ENCODE measurements at regions not wholly inside any gene's neighbourhood (a gene's known extent, or its start where the extent isn't known, plus 50 kb on each side); places are given as distances from the start of the nearest gene placed in this dataset.

DNA sequence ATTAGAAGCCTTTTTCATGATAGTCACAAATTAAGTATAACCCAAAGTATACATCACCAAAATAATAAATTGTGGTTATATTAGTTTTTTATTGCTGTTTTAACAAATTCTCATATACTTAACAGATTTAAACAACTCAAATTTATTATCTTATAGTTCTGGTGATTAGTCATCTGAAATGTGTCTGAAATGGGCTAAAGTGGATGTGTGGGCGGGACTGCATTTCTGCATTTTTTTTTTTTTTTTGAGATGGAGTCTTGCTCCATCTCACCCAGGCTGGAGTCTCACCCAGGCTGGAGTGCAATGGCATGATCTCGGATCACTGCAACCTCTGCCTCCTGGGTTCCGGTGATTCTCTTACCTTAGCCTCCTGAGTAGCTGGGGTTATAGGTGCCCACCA lies 891.5 kb upstream of the CELF2 start:
- DNase-seq: no peak

DNA sequence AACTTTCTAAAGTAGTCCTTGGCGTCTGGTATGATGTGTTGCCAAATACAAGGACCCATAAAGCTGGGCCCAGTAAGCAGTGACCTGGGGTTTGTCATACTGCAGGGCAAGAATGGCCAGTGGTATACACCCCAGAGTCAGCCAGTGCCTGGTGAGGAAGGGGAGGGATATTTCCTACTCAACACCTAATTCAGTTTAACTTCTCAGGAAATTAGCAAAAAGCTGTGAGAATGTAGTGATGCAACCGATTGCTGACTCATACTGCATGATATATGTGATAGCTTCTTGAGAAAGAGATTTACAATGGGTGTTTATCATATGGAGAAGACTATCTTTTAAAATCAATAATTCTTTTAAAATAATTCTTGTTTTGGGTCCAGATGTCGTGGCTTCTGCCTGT lies 889.3 kb upstream of the CELF2 start:
- no peak for DNase-seq

DNA sequence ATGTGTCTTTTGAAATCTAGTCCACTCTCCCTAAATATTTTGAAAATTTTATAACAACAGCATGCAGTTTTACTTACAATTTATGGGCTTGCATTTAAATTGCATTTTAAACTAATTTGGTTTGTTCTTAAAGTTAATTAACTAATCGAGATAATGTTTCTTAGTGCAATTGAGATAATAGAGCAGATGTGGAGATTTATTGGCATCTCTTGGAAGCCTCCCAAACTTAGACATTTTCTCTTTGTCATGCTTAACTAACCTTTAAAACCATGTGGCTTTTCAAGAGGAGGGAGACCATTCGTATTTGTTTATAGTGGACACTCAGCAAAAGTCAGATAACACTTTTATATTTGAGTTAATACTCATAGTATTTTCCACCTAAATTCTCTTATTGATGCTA lies 887.0 kb upstream of the CELF2 start:
- DNase-seq: no peak

DNA sequence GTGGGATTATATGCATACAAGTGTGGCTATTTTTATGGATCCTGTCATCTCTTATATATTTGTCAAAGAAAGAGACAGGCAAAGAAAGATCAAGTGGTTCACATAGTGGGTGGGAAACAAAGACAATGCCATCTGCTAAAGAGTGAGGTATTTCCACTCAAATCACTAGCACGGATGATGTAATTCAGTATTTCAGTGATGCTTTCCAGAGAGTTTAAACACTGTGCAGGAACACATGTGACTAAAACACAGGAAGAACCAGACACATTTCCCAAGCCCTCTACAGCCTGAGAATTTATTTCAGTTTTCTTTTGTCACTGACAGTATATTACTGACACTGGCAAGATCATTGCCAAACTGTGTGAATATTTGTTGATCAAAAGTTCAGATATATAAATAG lies 885.7 kb upstream of the CELF2 start:
- no peak for DNase-seq

DNA sequence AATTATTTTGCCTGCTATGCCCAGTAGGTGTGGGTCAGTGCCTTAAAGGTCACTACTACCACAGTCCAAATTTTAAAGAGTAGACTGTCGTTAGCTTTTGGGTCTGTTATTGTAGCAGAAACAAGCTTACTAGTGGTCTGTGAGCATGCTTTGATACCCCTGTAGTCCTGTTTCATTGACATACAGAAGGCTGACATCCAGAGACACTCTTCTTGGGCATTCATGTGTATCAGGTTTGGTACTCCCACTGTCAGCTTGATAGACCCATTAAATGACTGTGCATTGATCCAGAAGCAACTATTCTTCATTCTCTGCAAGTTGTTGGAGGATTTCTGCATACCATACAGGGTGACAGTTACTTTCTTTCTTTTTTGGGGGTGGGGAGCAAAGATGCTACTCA lies 884.4 kb upstream of the CELF2 start:
- DNase-seq: no peak

DNA sequence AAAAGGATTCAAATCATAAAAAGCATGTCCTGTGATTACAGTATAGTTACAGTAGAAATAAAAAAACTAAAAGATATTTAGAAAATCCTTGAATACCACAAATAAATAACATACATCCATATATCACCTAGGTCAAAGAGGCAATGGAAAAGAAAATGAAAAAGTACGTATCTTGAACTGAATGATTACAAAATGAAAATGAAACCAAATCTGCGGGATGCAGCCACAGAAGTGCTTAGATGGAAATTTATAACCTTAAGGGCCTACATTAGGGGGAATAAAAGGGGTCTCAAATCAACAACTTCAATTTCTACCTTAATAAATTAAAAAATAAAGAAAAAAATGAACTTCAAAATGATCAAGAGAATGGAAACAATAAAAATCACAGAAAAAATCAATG lies 879.0 kb upstream of the CELF2 start:
- DNase-seq: no peak

DNA sequence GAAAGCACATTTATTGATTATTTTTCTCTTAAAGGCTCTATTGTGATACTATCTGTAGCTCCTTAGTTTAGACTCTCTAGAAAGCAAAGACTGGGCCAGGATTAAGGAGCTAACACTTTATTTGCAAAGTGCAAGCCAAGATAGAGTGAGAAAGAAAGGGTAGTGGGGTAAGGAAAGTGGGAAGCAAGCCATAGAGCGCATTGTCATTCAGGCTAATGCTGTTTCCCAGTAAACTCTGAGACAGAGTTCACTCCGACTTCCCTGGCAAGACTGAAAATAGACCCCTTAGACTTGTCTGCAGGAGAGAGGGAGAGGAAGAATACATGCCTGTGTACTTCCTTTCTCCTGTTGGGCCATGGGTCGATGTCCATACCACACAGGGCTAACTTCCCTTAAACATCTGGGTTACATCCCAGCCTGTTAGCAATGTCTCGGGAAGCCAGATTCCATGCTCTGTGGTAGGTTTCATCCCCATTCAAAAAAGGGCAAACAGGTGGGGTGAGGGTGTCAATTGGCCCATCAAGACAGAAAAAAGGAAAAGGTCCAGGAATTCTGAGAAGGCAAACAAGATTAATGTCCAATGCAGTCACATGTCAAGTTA lies 875.8 kb upstream of the CELF2 start:
- no peak for DNase-seq

DNA sequence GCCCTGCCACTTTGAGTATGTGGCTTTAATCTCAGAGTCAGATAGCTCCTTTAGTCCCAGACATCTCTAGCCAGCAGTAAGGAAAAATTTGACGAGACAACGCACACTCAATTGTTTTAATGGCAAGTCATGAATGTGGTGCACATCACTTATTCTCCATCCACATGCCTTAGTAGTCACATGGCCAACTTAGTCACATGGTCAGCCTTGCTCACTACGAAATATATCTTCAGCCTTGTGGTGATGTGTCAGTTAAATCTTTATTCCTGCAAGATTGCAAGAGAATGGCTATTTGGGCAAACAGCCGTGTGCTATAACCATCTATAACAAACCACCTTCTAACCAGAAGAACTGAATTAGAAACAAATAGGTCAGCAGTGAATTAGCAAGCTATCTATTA lies 871.1 kb upstream of the CELF2 start:
- no peak for DNase-seq

DNA sequence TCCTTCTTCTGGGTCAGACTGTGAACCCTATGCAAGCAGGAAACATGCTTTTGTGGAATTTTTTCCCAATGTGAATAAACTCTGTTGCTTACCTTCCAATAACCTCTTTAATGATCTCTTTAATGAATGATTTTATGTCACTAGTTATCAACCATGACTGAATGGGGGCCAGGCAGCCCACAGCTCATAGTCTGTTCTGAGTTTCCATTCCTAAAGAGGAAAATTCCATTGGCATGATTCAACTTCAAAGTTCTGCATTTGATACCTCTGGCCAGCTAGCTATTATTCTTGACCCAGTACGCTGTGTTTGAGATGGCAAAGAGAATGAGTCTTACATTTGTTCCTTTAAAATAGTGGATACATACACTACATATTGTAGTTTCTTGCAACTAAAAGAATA lies 867.8 kb upstream of the CELF2 start:
- no peak for DNase-seq

DNA sequence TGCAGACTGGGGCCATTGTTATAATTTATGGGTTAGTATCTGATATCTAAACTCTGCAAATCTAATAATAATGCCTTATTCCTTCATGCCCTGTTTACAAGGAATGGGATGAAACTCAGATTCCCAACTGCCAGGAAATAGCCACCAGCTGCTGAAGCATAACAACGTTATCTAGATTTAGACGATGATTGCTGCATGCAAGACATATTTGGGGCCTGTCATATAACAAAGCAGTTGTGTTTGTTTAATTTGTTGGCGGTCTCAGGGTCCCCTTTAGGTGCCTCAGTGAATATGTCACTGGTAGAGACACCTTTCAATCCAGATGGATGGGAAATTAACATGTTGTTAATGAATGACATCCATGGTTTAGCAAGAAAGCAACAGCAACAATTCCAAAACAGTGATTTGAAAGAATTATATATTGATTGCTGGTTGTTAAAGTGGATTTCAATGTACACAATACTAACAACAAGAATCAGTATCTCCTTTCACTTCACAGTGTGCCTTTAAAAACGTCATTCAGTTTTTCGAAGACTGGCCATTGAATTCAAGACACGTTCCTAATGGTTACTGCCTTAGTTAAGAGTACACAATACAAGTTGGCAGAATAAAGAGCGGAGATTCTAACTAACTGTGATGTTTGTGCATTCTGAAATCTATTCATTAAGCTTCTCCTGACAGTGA lies 860.6 kb upstream of the CELF2 start:
- no peak for DNase-seq

DNA sequence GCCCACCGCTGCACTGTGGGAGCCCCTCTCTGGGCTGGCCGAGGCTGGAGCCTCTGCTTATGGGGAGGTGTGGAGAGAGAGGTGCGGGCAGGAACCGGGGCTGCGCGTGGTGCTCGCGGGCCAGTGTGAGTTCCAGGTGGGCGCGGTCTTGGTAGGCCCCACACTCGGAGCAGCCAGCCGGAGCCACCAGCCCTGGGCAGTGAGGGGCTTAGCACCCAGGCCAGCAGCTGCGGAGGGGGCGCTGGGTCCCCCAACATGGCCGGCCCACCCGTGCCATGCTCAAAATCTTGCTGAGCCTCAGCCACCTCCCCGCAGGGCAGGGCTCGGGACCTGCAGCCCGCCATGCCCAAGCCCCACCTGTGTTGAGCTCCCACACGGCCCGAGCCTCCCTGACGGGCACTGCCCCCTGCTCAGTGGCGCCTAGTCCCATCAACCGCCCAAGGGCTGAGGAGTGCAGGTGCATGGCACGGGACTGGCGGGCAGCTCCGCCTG lies 856.8 kb upstream of the CELF2 start:
- DNase-seq: no peak

DNA sequence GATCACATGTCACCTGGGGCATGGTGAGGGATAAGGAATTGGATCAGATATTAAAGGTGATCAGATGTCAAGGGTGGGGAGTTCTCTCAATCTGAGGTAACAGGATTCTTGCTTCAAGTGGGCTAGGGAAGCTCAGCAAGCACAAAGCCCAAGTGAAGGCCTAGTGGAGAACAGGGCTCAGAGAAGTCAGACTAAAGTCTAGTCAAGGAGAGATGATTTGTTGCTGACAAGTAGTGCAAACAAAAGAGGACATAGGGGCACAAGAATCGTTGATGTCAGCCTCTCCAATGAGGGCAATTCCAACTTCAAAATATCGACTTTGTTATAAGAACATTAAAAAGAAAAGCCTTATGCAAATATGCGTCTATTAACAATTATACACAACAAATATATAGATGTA lies 852.8 kb upstream of the CELF2 start:
- no peak for DNase-seq

DNA sequence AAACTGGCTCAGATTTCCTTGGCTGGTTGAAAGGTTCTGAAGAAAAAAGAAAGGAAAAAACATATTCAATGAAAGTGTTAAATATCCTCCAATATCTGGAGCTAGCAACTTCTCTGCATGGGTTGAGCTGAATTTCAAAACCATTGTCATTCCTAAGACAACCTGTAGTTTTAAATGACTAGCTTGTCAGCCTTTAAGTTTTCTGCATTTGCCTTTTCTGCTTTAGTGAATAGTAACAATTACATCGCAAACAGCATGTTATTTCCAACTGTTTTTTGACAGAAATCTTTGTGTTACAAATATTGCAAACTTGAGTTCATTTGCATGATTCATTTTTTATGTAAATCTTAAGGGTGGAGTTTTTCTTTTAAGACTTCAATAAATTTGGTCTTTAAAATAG lies 852.3 kb upstream of the CELF2 start:
- no peak for DNase-seq

DNA sequence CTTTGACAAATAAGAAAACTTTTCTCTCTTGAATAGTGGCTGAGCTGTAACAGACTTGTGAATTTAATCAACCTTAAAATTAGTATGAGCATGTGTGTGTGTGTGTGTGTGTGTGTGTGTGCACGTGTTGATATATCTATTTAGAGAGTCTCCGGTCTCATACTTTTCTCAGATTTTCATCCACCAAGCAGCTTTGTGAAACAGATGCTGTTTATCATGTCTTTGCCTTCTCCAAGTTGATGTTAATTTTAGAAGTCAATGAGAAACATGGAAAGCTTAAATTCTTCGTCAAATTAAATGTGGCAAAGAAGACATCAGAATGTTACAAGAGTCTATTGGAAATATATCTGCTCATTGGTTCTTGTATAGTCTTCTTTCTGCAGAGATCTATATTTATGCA lies 839.2 kb upstream of the CELF2 start:
- DNase-seq: no peak

DNA sequence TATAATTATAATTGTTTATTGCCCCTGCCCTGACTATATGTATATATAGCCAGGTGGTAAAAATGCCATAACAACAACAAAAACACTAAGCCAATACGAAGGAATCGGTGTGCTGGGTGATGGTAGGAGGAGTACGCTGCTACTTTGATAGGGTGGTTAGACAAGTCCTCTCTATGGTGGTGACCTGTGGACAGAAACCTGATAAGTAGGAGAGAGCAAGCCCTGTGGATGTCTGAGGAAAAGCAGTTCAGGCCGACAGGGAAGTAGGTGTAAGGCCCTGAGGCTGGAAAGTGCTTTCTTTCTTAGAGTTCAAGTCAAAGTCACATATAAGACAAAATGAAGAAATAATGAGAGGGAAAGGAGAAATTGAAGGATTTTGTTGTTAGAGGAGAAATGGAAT lies 823.8 kb upstream of the CELF2 start:
- DNase-seq: no peak

DNA sequence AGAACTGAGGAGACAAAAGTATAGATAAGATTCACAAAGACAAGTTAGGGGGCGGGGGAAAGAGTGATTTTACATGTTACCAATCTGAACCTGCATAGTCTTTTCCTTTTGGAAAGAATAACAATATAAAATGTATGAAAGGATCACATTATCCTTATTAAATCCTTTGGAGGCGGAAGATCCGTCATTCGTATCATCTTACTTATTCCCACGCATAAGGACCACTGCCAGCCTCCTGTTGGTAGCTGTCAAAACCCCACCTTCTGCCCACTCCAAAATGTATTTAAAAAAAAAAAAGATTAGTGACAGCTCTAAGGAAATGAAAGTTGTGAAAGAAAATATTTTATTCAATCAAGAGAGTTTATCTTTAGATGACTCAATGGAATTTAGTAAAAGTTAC lies 821.0 kb upstream of the CELF2 start:
- DNase-seq: no peak

DNA sequence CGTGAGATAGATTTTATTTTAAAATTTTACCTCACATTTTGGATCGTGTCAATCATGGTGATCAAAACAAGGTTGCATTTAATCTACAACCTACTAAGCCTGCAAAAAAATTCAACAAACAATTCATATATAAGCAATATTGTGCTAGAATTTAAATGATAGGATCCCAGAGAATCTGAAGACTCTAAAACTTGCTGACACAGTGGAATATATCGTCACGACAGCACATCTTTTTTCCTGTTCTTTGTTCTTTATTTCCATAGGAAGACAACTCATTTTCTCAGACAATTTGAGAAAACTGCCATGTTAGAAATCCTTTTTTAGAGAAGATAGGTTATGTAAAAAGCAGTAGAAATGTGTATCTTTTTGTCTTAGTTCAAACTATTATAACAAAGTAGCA lies 820.2 kb upstream of the CELF2 start:
- DNase-seq: no peak

DNA sequence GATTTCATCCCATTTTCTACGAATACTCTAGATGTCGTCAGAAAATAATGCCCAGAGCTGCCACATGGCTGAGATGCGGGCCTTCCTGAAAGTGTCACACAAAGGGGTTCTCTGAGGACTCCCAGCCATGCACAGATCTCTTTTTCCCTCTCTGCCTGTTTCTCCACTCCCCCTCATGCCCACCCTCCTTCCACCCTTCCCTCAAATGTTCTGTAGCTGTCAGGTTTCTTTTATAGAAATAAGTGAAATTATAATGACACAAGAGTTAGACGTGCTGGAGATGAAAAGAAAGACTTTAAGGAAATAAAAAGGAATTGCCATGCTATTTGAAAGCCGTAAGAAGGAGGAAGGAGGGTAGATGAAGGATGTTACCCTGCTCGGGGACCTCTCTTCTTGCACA lies 819.3 kb upstream of the CELF2 start:
- DNase-seq: no peak

DNA sequence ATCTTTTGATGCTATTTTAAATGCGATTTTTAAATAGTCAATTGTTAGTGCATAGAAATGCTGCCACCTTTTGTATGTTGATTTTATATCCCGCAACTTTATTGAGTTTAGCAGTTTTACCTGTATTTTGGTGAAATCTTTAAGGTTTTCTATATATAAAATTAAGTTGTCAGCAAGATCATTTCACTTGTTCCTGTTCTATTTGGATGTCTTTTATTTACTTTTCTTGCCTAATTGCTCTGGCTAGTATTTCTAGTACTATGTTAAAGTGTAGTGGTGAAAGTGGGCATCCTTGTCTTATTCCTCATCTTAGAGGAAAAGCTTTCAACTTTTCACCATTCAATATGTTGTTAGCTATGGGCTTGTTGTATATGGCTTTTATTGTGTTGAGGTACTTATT lies 813.3 kb upstream of the CELF2 start:
- no peak for DNase-seq

DNA sequence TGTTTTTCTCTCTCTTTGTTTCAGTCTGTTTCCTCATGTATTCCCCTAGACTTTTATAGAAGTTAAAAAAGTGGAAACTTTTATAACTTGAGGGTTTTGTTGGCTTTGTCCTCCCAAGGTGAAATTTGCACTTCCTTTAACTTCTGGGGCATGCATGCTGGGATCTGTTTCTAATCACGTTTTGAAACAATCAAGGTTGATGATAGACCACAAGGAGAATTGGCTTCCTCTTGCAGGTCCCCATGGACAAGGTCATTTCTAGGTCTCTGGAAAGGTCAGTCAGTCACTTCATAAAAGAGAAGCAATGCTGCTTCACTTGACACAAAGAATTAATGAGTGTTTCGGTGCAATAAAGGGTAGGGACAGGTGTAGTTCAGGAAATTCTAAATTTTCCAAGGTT lies 811.8 kb upstream of the CELF2 start:
- no peak for DNase-seq

DNA sequence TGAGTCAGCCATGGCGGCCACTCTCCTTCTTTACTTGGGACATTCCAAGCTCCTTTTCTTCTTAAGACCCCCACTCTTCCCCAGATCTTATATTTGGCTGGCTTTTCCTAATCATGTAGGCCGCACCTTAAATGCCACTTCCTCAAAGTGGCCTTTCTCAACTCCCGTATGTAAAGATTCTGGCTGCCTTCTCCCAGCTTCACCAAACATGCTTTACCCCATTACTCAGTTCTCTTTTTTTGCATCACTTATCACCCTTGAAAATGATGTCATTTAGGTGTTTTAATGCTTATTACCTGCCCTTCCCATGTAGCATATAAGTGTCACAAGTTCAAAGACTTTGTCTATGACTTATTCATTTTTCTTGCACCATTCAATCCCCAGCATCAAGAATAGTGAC lies 810.1 kb upstream of the CELF2 start:
- no peak for DNase-seq

DNA sequence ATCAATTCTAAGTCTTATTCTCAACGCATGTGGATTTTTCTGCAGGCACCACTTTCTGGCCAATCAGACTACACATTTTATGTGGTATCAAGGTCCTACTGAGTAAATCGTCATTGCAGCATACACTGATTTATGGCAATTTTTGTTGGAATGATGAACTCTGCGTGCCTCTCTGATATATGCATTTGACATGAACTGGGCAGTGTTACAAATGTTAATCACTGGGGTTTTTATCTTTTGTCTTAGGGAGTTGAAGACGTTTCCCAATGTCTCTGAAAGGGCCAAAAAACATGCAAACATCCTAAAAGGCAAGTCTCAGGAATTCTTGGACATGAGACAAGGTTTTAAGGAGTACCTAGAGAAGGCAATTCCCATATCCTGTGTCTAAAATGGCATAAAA lies 809.5 kb upstream of the CELF2 start:
- no peak for DNase-seq

DNA sequence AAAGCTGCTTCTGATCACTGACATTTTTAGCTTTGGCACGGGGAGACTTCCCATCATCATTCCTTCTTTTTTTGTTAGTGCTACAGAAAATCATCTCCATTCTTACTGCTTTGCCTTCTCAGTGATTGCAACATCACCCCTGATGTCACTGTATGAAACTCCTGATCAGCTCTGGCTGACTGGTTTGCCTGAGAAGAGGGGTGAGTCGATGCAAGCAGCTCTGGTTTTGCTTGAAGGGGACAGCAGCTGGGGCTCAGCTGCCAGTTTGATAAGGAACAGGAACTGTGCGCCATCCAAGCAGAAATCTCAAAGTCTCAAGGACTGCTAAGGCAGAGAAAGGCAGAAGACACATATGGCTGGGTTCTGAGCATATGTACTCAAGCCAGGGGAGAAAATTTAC lies 808.5 kb upstream of the CELF2 start:
- DNase-seq: no peak

DNA sequence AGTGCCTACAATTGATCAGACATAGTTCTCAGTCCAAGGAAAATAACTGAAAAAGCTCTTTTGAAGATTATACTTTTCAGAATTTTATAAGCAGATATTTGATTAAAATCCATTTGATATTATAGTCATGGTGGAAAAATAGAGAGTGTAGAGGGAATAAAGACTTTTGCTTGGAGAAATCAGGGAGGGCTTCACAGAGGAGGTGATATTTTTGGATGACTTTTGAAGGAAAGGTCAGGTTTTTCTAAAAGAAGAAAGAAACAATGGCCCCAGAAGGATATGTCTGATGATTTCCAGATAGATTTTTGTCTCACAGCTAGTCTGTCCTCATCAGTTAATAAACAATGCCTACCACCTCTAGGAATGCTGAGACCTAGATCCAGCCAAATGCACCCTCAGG lies 806.3 kb upstream of the CELF2 start:
- no peak for DNase-seq

DNA sequence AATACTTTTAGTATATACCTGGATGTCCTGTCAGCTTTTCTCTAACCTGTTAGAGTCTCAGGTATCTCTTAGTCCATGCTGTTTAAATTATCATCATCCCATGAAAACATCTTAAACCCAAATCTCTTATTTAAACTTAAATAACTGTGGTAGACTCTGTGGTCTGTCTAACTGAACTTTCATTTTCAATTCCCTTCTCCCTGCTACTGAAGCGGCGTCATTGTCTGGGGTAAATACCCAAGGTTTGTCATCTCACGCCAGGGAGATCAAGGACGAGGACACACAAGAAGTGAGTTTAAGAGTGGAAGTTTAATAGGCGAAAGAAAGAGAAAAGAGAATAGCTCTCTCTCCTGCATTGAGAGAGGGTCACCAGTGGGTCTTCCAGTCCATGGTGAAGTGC lies 804.4 kb upstream of the CELF2 start:
- DNase-seq: no peak

Measured in NCI-H1417 (cell line).